ENCODE measurements at regions not wholly inside any gene's neighbourhood (a gene's known extent, or its start where the extent isn't known, plus 50 kb on each side); places are given as distances from the start of the nearest gene placed in this dataset.
"Not testable (repeated sequence)": the region's sequence is repeated elsewhere in the genome, so short reads cannot be mapped to it uniquely, and the experiment has no call there.

DNA sequence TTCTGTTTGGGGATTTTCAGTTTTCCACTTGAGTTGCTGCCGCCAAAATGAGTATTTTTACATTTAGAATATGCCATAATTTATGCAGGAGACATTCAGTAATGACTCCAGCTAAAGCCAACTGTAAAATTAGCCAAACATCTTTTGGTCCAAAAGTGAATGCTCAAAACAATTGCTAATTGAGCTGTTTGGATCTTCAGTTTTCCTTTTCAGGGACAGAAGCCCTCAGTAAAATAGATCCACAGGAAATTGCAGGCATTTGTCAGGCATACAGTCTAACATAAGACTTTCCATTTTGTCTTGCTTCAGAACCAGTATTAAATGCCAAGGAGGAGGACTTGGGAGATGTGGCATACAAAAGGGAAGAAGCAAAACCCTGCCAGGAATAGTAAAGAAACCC, 524.8 kb upstream of the API5 start:
- H3K36me3 Mint-ChIP-seq (ENCODE audit: low read depth, unreplicated experiment): no peaks in the 10 kb centered on the region
- H3K4me3 ChIP-seq (ENCODE audit: insufficient read depth, low read depth, low read length): no peak overlapping the region
- no peak overlapping the region for H3K27ac Mint-ChIP-seq (ENCODE audit: unreplicated experiment)
- TF ChIP-seq CTCF (IDR thresholded peaks at IDR 0.05; ENCODE audit: insufficient read depth, low read depth, low read length): no peak
- TF ChIP-seq EZH2 (IDR thresholded peaks at IDR 0.05; ENCODE audit: insufficient read depth, low read length): no peak
- FAIRE-seq (no peak), DNase-seq (ENCODE audit: low read depth) (no peak)
- H3K4me2 ChIP-seq (ENCODE audit: low read length): no peak overlapping the region
- peaks cover 7% of the 10 kb centered on the region for H3K9me3 Mint-ChIP-seq (ENCODE audit: unreplicated experiment)
- no peaks in the 10 kb centered on the region for H3K4me1 ChIP-seq (ENCODE audit: insufficient read depth, low read length)
- no peaks in the 10 kb centered on the region for H4K20me1 ChIP-seq (ENCODE audit: insufficient read depth, low read length)
- H3K36me3 ChIP-seq (ENCODE audit: insufficient read depth, low read length): no peaks in the 10 kb centered on the region
- no peak overlapping the region for H2AFZ ChIP-seq (ENCODE audit: low read depth, low read length)
- no peak overlapping the region for H3K9ac ChIP-seq (ENCODE audit: low read length)
- H3K4me3 Mint-ChIP-seq (ENCODE audit: unreplicated experiment): no peak overlapping the region
- H3K27me3 ChIP-seq (ENCODE audit: insufficient read depth, low read length): no peaks in the 10 kb centered on the region
- no peaks in the 10 kb centered on the region for H3K9me3 ChIP-seq (ENCODE audit: insufficient read depth, low read depth, low read length)
- H3K4me1 Mint-ChIP-seq (ENCODE audit: low read depth, unreplicated experiment): no peaks in the 10 kb centered on the region
- H3K27ac ChIP-seq (ENCODE audit: low read depth, low read length): no peak overlapping the region
- no peaks in the 10 kb centered on the region for H3K79me2 ChIP-seq (ENCODE audit: insufficient read depth, low read length)
- H3K27me3 Mint-ChIP-seq (ENCODE audit: low read depth, unreplicated experiment): no peaks in the 10 kb centered on the region

GRCh38 chr11:42795483-42795882, 516.3 kb upstream of the API5 start:
- not testable (repeated sequence) for H2AFZ ChIP-seq (ENCODE audit: low read depth, low read length); H3K9me3 Mint-ChIP-seq (ENCODE audit: unreplicated experiment); FAIRE-seq; H3K9ac ChIP-seq (ENCODE audit: low read length); H3K27ac ChIP-seq (ENCODE audit: low read depth, low read length); H3K4me2 ChIP-seq (ENCODE audit: low read length); H3K36me3 Mint-ChIP-seq (ENCODE audit: low read depth, unreplicated experiment); H3K27me3 ChIP-seq (ENCODE audit: insufficient read depth, low read length); H3K4me3 Mint-ChIP-seq (ENCODE audit: unreplicated experiment); H3K4me3 ChIP-seq (ENCODE audit: insufficient read depth, low read depth, low read length); H4K20me1 ChIP-seq (ENCODE audit: insufficient read depth, low read length); DNase-seq (ENCODE audit: low read depth); H3K36me3 ChIP-seq (ENCODE audit: insufficient read depth, low read length); H3K9me3 ChIP-seq (ENCODE audit: insufficient read depth, low read depth, low read length); H3K27ac Mint-ChIP-seq (ENCODE audit: unreplicated experiment); H3K4me1 ChIP-seq (ENCODE audit: insufficient read depth, low read length); H3K4me1 Mint-ChIP-seq (ENCODE audit: low read depth, unreplicated experiment); H3K79me2 ChIP-seq (ENCODE audit: insufficient read depth, low read length); H3K27me3 Mint-ChIP-seq (ENCODE audit: low read depth, unreplicated experiment)

DNA sequence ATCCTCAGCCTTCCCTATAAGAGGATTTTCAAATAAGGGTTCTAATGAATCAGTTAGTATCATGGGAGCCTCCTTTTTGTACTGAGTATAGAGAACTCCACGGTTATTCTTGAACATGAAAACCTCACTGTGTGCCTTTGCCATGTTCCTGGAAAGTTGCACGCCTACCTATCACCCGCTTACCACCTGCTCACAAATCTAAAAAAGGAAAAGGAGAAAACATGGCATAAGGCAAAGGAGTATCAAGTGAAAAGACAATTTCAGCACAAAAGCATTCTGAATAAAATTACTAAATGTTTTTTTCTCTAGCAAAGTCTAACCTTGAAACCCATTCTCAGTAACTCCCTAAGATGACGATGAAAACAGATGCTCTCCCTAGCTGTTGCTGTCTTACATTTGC, 511.8 kb upstream of the API5 start:
- H3K27ac Mint-ChIP-seq (ENCODE audit: unreplicated experiment): no peak overlapping the region
- H3K9me3 ChIP-seq (ENCODE audit: insufficient read depth, low read depth, low read length): no peaks in the 10 kb centered on the region
- peaks cover 4% of the 10 kb centered on the region for H3K9me3 Mint-ChIP-seq (ENCODE audit: unreplicated experiment)

More for the DNA sequence above, 511.8 kb upstream of the API5 start:
- Histone ChIP-seq H3K4me3 (ENCODE audit: insufficient read depth, low read depth, low read length) (no peak overlapping the region), H3K9ac (ENCODE audit: low read length) (no peak overlapping the region), H3K27me3 (ENCODE audit: insufficient read depth, low read length) (no peaks in the 10 kb centered on the region), H3K36me3 (ENCODE audit: insufficient read depth, low read length) (no peaks in the 10 kb centered on the region), H2AFZ (ENCODE audit: low read depth, low read length) (no peak overlapping the region), H3K27ac (ENCODE audit: low read depth, low read length) (no peak overlapping the region), H4K20me1 (ENCODE audit: insufficient read depth, low read length) (no peaks in the 10 kb centered on the region), H3K4me2 (ENCODE audit: low read length) (no peak overlapping the region), H3K79me2 (ENCODE audit: insufficient read depth, low read length) (no peaks in the 10 kb centered on the region), H3K4me1 (ENCODE audit: insufficient read depth, low read length) (no peaks in the 10 kb centered on the region)
- DNase-seq (ENCODE audit: low read depth) (no peak), FAIRE-seq (no peak)
- Mint-ChIP-seq H3K4me1 (ENCODE audit: low read depth, unreplicated experiment) (no peaks in the 10 kb centered on the region), H3K4me3 (ENCODE audit: unreplicated experiment) (no peak overlapping the region), H3K27me3 (ENCODE audit: low read depth, unreplicated experiment) (no peaks in the 10 kb centered on the region), H3K36me3 (ENCODE audit: low read depth, unreplicated experiment) (no peaks in the 10 kb centered on the region)
- TF ChIP-seq CTCF (IDR thresholded peaks at IDR 0.05; ENCODE audit: insufficient read depth, low read depth, low read length): no peak
- TF ChIP-seq EZH2 (IDR thresholded peaks at IDR 0.05; ENCODE audit: insufficient read depth, low read length): no peak
